HG02588 (cell line): ENCODE measurements at regions not wholly inside any gene's neighbourhood (a gene's known extent, or its start where the extent isn't known, plus 50 kb on each side); places are given as distances from the start of the nearest gene placed in this dataset.
"Not testable (repeated sequence)": the region's sequence is repeated elsewhere in the genome, so short reads cannot be mapped to it uniquely, and the experiment has no call there.

Source experiments
- ATAC-seq: cut with Tn5 transposase; IDR thresholded peaks from one replicate; pipeline ENCODE4 v1.9.1; 2021; ENCODE audit warnings: mild to moderate bottlenecking, moderate library complexity; ENCODE audit not compliant: unreplicated experiment

- ATAC-seq = no peak
Measured at GRCh38 chr5:120140501-120140900, 323.6 kb upstream of the PRR16 start.

- no peak for ATAC-seq
Measured at GRCh38 chr5:120141076-120141475, 323.0 kb upstream of the PRR16 start.

GRCh38 chr5:120146787-120147186, 317.3 kb upstream of the PRR16 start:
- no peak for ATAC-seq

- ATAC-seq = not testable (repeated sequence)
Measured at GRCh38 chr5:120147911-120148310, 316.2 kb upstream of the PRR16 start.

- no peak for ATAC-seq
Measured at GRCh38 chr5:120150770-120151169, 313.3 kb upstream of the PRR16 start.

GRCh38 chr5:120151181-120151580, 312.9 kb upstream of the PRR16 start:
- no peak for ATAC-seq

GRCh38 chr5:120151825-120152224, 312.3 kb upstream of the PRR16 start:
- ATAC-seq = no peak

GRCh38 chr5:120152472-120152871, 311.6 kb upstream of the PRR16 start:
- ATAC-seq = no peak

GRCh38 chr5:120152931-120153330, 311.2 kb upstream of the PRR16 start:
- ATAC-seq = no peak

- no peak for ATAC-seq
Measured at GRCh38 chr5:120153551-120153950, 310.5 kb upstream of the PRR16 start.

GRCh38 chr5:120155873-120156272, 308.2 kb upstream of the PRR16 start:
- ATAC-seq = no peak

- ATAC-seq = no peak
Measured at GRCh38 chr5:120158211-120158610, 305.9 kb upstream of the PRR16 start.

GRCh38 chr5:120159155-120159554, 304.9 kb upstream of the PRR16 start:
- ATAC-seq = no peak

- ATAC-seq = no peak
Measured at GRCh38 chr5:120160124-120160895, 303.8 kb upstream of the PRR16 start.

GRCh38 chr5:120162321-120162720, 301.8 kb upstream of the PRR16 start:
- no peak for ATAC-seq

GRCh38 chr5:120164037-120164436, 300.1 kb upstream of the PRR16 start:
- ATAC-seq = no peak

- ATAC-seq = no peak
Measured at GRCh38 chr5:120164986-120165385, 299.1 kb upstream of the PRR16 start.

- ATAC-seq = no peak
Measured at GRCh38 chr5:120173125-120173524, 291.0 kb upstream of the PRR16 start.

- no peak for ATAC-seq
Measured at GRCh38 chr5:120174089-120174488, 290.0 kb upstream of the PRR16 start.

- not testable (repeated sequence) for ATAC-seq
Measured at GRCh38 chr5:120181238-120181637, 282.9 kb upstream of the PRR16 start.

GRCh38 chr5:120194650-120195049, 269.4 kb upstream of the PRR16 start:
- ATAC-seq = not testable (repeated sequence)

- no peak for ATAC-seq
Measured at GRCh38 chr5:120199559-120199958, 264.5 kb upstream of the PRR16 start.

- no peak for ATAC-seq
Measured at GRCh38 chr5:120207129-120207528, 257.0 kb upstream of the PRR16 start.
